ENCODE measurements at regions not wholly inside any gene's neighbourhood (a gene's known extent, or its start where the extent isn't known, plus 50 kb on each side); places are given as distances from the start of the nearest gene placed in this dataset.

DNA sequence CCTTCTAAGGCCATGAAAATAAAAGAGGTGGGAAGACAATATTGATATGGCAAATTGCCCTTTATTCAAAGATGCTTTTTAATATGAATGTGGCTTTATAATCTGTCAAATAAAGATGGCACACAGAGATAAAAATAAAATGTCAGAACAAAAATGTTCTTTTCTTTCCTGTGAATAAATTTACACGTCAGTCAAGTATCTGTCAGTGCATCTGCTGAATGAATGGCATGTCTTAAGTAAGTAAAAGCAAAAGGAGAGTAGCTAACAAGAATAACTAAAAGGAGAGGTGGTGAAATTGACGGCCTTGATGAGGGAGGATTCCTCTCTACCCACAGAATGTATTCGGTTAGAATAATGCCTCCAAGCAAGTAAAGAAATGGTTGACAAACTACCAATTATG, 1021.7 kb upstream of the GBE1 start:
- POLR2A ChIA-PET (ENCODE audit: low non-redundant PET), result no interaction called here
- TF ChIP-seq, protein P1, sequence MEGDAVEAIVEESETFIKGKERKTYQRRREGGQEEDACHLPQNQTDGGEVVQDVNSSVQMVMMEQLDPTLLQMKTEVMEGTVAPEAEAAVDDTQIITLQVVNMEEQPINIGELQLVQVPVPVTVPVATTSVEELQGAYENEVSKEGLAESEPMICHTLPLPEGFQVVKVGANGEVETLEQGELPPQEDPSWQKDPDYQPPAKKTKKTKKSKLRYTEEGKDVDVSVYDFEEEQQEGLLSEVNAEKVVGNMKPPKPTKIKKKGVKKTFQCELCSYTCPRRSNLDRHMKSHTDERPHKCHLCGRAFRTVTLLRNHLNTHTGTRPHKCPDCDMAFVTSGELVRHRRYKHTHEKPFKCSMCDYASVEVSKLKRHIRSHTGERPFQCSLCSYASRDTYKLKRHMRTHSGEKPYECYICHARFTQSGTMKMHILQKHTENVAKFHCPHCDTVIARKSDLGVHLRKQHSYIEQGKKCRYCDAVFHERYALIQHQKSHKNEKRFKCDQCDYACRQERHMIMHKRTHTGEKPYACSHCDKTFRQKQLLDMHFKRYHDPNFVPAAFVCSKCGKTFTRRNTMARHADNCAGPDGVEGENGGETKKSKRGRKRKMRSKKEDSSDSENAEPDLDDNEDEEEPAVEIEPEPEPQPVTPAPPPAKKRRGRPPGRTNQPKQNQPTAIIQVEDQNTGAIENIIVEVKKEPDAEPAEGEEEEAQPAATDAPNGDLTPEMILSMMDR (conservative IDR thresholded peaks at IDR 0.05; ENCODE audit: low read depth), result no peak
- CTCF ChIA-PET, result no interaction called here
- DNase-seq (ENCODE audit: low spot score), result no peak
- H3K27ac ChIP-seq, result no peak overlapping the region

DNA sequence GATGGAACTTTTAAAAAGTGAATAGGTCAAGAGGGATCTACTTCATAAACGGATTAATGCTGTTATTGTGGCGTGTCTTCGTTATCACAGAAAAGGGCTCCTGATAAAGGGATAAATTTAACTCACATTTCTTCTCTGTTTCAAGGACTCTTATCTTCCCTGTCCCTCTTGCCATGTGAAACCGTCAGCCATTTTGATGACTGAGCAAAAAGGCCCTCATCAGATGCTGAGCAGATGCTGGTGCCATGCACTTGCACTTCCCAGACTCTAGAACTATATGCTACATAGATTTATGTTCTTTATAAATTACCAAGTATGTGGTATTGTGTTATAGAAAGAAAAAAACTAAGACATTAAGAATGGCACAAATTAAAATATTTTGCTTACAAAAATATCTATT, 1011.8 kb upstream of the GBE1 start:
- CTCF ChIA-PET, result no interaction called here
- H3K27ac ChIP-seq, result no peak overlapping the region
- TF ChIP-seq, protein P1 (conservative IDR thresholded peaks at IDR 0.05; ENCODE audit: low read depth), result no peak
- DNase-seq (ENCODE audit: low spot score), result no peak
- POLR2A ChIA-PET (ENCODE audit: low non-redundant PET), result no interaction called here

DNA sequence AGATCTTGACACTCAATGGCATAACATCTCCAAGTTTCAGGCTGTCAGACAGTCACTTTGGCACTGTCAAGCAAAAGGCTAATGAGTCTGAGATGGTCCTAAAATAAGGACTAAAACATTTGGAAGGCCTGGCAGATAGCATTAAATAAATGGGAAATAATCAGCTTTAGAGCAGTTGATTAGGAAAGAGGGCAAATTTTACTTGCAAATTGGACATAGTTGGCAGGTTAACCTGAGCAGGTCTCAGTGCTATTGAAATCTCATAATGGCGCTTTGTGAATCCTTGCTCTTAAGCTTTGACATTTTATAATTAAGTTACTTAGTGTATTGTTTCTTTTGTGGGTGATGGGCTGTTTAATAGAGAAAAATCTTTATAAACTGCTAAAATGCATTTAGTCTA, 1003.1 kb upstream of the GBE1 start:
- ChIA-PET POLR2A (ENCODE audit: low non-redundant PET) (no interaction called here), CTCF (no interaction called here)
- H3K27ac ChIP-seq, result no peak overlapping the region
- DNase-seq (ENCODE audit: low spot score), result no peak
- TF ChIP-seq, protein P1 (conservative IDR thresholded peaks at IDR 0.05; ENCODE audit: low read depth), result no peak

DNA sequence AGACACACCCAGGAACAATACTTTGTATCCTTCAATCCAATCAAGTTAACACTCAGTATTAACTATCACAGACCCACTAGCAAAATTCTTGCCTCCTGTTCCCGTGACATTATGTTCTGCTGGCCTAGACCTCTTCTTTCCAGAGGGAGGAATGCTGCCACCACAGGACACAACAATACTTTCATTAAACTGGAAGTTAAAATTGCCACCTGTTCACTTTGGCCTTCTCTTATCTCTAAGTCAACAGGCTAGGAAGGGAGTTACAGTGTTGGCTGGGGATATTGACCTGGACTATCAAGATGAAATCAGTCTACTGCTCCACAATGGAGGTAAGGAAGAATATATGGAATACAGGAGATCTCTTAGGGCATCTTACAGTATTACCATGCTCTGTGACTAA, 1000.4 kb upstream of the GBE1 start:
- POLR2A ChIA-PET (ENCODE audit: low non-redundant PET), result no interaction called here
- TF ChIP-seq, protein P1 (conservative IDR thresholded peaks at IDR 0.05; ENCODE audit: low read depth), result no peak
- H3K27ac ChIP-seq, result no peak overlapping the region
- CTCF ChIA-PET, result no interaction called here
- DNase-seq (ENCODE audit: low spot score), result no peak

DNA sequence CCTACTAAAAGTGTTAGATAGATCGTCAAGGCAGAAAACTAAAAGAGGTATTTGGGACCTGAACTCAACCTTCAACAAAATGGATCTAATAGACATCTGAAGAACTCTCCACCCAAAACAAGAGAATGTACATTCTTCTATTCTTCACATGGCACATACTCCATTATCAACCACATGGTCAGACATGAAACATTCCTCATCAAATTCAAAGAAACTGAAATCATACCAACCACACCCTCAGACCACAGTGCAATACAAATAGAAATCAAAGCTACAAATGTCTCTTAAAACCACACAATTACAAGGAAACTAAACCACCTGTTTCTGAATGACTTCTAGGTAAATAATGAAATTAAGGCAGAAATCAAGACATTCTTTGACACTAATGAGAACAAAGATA, 984.1 kb upstream of the GBE1 start:
- POLR2A ChIA-PET (ENCODE audit: low non-redundant PET), result no interaction called here
- TF ChIP-seq, protein P1 (conservative IDR thresholded peaks at IDR 0.05; ENCODE audit: low read depth), result no peak
- no peak overlapping the region for H3K27ac ChIP-seq
- no peak for DNase-seq (ENCODE audit: low spot score)
- CTCF ChIA-PET, result no interaction called here

DNA sequence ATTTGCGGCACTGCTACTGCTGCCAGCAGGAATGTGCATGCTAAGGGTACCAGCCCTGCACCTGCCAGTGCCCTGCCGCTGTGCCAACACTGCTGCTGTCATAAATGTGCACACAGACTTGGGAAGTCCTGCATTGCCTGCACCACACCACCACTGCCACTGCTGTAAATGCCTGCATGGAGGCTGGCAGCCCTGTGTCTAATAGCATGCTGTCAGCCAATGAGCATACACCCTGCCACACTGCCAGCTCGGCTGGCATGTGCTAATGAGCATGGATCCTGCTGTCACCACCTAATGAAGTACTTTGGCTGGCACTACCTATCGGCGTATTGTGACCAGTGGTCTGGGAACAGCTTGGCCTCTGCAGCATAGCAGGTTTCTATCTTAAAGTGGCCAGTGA, 981.8 kb upstream of the GBE1 start:
- H3K27ac ChIP-seq, result no peak overlapping the region
- ChIA-PET POLR2A (ENCODE audit: low non-redundant PET) (no interaction called here), CTCF (no interaction called here)
- DNase-seq (ENCODE audit: low spot score), result no peak
- TF ChIP-seq, protein P1 (conservative IDR thresholded peaks at IDR 0.05; ENCODE audit: low read depth), result no peak

DNA sequence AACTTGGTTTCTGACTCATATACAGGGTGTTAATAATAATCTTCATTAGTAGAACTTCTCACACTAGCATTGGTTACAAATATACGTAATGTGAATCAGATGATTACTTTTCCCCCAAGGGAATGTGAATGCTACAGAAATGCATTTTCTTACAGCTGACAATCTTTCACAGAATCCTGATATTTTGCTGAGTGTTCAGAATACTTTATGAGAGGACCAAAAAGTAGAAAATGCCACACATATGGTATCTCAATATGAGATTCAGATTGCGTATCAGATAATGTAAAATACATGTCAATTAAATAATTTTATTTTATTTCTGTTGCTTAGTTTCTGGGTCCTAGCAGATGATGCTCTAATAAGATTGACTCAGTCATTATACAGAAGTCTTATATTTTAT, 979.9 kb upstream of the GBE1 start:
- TF ChIP-seq, protein P1 (conservative IDR thresholded peaks at IDR 0.05; ENCODE audit: low read depth), result no peak
- no peak overlapping the region for H3K27ac ChIP-seq
- ChIA-PET POLR2A (ENCODE audit: low non-redundant PET) (no interaction called here), CTCF (interaction anchor here (0.7 kb wide), 1 partner anchor 193 kb away, joined by 3 read pairs; no protein-coding TSS in a partner anchor)
- no peak for DNase-seq (ENCODE audit: low spot score)

Measured in RWPE1 (cell line).